ENCODE measurements at regions not wholly inside any gene's neighbourhood (a gene's known extent, or its start where the extent isn't known, plus 50 kb on each side); places are given as distances from the start of the nearest gene placed in this dataset.

DNA sequence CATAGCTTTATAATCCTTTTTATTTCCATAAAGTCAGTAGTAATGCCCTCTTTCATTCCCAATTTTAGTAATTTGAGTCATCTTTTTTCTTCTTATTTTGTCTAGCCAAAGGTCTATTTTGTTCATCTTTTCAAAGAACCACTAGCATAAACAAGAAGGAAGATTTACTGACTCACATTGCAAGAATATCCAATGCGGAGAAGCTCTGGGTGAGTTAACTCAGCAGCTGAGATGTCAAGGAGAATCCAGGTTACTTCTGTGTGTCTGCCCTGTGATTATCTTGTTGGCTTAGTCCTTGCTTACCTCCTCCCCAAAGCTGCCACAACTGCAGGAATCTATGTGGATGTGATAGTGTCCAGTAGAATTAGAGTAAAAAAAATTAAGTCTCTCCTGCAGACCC, 311.4 kb upstream of the NCKAP5 start:
- no peak for TF ChIP-seq RFX5 (IDR thresholded peaks at IDR 0.05; ENCODE audit: low read depth, low read length)
- TF ChIP-seq CTCF (conservative IDR thresholded peaks at IDR 0.05; ENCODE audit: low read depth, low read length) = no peak
- no peak for TF ChIP-seq MAFK (IDR thresholded peaks at IDR 0.05; ENCODE audit: low read depth, low read length)
- no peak for TF ChIP-seq RAD21 (IDR thresholded peaks at IDR 0.05; ENCODE audit: low read length)
- no peak for TF ChIP-seq MXI1 (IDR thresholded peaks at IDR 0.05; ENCODE audit: borderline replicate concordance, low read depth, low read length)
- TF ChIP-seq POLR2A (IDR thresholded peaks at IDR 0.05; ENCODE audit: low read depth, low read length) = no peak
- no peak for TF ChIP-seq SMC3 (IDR thresholded peaks at IDR 0.05; ENCODE audit: low read depth, low read length)
- no peak for TF ChIP-seq BHLHE40 (IDR thresholded peaks at IDR 0.05; ENCODE audit: low read depth, low read length)
- no peak for TF ChIP-seq RCOR1 (IDR thresholded peaks at IDR 0.05; ENCODE audit: insufficient replicate concordance, low read length)
- no peak for TF ChIP-seq USF2 (IDR thresholded peaks at IDR 0.05; ENCODE audit: low read depth, low read length)
- no peak for TF ChIP-seq CEBPB (IDR thresholded peaks at IDR 0.05; ENCODE audit: low read depth, low read length)
- TF ChIP-seq CHD1 (IDR thresholded peaks at IDR 0.05; ENCODE audit: low read depth, low read length) = no peak
- no peak for TF ChIP-seq FOS (IDR thresholded peaks at IDR 0.05; ENCODE audit: low read depth, low read length)
